Ovary (tissue), 7 donors: ENCODE measurements at regions not wholly inside any gene's neighbourhood (a gene's known extent, or its start where the extent isn't known, plus 50 kb on each side); places are given as distances from the start of the nearest gene placed in this dataset.
A peak's percentile ranks its signal among the peaks of the same experiment; 100 is the strongest.

Experiments used
- DNase-seq, 5 donors: peaks; one replicate each; pipeline ENCODE4 v3.0.0-alpha.2; 2019 to 2020
- H3K27ac ChIP-seq, 2 donors: fragments of 200-600 bp; one replicate each; pipeline versions ENCODE4 v1.5.1 to v1.8.0; 2019 to 2022
- H3K27me3 ChIP-seq: fragments of 200-600 bp; one replicate; pipeline ENCODE4 v1.8.0; 2022
- H3K36me3 ChIP-seq: fragments of 200-600 bp; sonication (generic); one replicate; pipeline ENCODE4 v1.5.1; 2019
- H3K4me1 ChIP-seq: one replicate; pipeline ENCODE4 v1.8.1; 2013; ENCODE audit warnings: mild to moderate bottlenecking, moderate library complexity; ENCODE audit not compliant: insufficient read depth
- H3K4me3 ChIP-seq: fragments of 200-600 bp; sonication (generic); one replicate; pipeline ENCODE4 v1.5.1; 2017
- H3K9me3 ChIP-seq, 2 donors: fragments of 200-600 bp in 1 of 2; sonication (generic) in 1 of 2; one replicate each; pipeline versions ENCODE4 v1.5.1 to v1.8.1; 2013 to 2019; ENCODE audit warnings: mild to moderate bottlenecking in 1 of 2, moderate library complexity in 1 of 2
- EP300 ChIP-seq: sonication (generic); formaldehyde crosslinking; IDR thresholded peaks from one replicate; pipeline ENCODE4 v1.6.1; 2017; ENCODE audit warnings: antibody characterized with exemption
- POLR2A ChIP-seq: fragments of 450-650 bp; IDR thresholded peaks from one replicate; pipeline ENCODE4 v1.6.1; 2017; ENCODE audit warnings: antibody characterized with exemption, mild to moderate bottlenecking, moderate library complexity
- WGBS, 3 donors: extraction: QIAGEN DNeasy Blood & Tissue Kit in 1 of 3; methylation state at CpG; one replicate each; pipeline versions ENCODE4 v1.1.5 to v1.1.7; 2013 to 2017; 5-methylcytosine and 5-hydroxymethylcytosine counted together
- intact Hi-C, 4 donors: fragments of 100-400 bp; cut with DNase I; formaldehyde crosslinking; loops; one replicate each; pipeline versions ENCODE4 v1.11.0 to v1.15.1; 2022 to 2023
- TF ChIP-seq, protein P1 (sequence below), 3 donors: fragments of 450-650 bp in 2 of 3; fragments of 200-600 bp in 1 of 3; IDR thresholded peaks; one replicate each; pipeline versions ENCODE4 v1.5.1 to v1.8.0; 2016 to 2022; ENCODE audit warnings: antibody characterized with exemption in 3 of 3, mild to moderate bottlenecking in 1 of 3
- donor health status: DM: no; HTN: no; CAD: no; lungs with moderate emphysema.
- donor health status: DM: no; HTN: no; CAD: no.
- donor health status: Bipolar disorder and iron deficiency.
- donor health status: DM: no; HTN: no; CAD: no.
- donor health status: DM: yes; HTN: yes; CAD: no.

DNA sequence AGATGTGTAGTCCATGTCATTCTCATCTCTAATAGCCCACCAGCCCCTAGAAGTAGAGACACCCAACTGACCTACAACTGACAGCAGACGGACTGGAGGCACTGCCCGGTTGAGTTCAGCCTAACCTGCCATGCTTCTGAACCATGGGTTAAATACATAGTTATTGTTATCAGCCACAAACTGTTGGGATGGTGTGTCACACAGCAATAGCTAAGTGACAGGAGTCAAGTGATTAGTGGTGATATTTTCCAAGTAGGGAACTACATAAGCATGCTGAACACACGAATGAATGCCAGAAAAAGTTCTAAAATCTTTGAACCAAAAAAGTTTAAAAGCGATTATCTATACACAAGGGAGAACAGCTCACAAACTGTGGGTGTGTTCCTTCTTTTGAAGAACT, 80.1 kb downstream of the SYNE3 start:
- H3K27ac ChIP-seq: no peak overlapping the region
- no peaks in the 10 kb centered on the region for H3K27me3 ChIP-seq
- no peaks in the 10 kb centered on the region for H3K4me1 ChIP-seq
- TF ChIP-seq, protein P1, sequence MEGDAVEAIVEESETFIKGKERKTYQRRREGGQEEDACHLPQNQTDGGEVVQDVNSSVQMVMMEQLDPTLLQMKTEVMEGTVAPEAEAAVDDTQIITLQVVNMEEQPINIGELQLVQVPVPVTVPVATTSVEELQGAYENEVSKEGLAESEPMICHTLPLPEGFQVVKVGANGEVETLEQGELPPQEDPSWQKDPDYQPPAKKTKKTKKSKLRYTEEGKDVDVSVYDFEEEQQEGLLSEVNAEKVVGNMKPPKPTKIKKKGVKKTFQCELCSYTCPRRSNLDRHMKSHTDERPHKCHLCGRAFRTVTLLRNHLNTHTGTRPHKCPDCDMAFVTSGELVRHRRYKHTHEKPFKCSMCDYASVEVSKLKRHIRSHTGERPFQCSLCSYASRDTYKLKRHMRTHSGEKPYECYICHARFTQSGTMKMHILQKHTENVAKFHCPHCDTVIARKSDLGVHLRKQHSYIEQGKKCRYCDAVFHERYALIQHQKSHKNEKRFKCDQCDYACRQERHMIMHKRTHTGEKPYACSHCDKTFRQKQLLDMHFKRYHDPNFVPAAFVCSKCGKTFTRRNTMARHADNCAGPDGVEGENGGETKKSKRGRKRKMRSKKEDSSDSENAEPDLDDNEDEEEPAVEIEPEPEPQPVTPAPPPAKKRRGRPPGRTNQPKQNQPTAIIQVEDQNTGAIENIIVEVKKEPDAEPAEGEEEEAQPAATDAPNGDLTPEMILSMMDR (IDR thresholded peaks at IDR 0.05): no peak
- TF ChIP-seq EP300: no peak
- TF ChIP-seq POLR2A: no peak
- intact Hi-C loops: loop anchor here in 1 of 4 donors (10.0 kb wide), 1 partner anchor 752 kb away; no protein-coding TSS in a partner anchor
- no peaks in the 10 kb centered on the region for H3K36me3 ChIP-seq
- no peak for DNase-seq
- no peak overlapping the region for H3K4me3 ChIP-seq
- H3K9me3 ChIP-seq: no peaks in the 10 kb centered on the region
- 83 to 87% (median 86%) methylated on average over 4 of the region's 4 CpGs for WGBS, 3 donors

DNA sequence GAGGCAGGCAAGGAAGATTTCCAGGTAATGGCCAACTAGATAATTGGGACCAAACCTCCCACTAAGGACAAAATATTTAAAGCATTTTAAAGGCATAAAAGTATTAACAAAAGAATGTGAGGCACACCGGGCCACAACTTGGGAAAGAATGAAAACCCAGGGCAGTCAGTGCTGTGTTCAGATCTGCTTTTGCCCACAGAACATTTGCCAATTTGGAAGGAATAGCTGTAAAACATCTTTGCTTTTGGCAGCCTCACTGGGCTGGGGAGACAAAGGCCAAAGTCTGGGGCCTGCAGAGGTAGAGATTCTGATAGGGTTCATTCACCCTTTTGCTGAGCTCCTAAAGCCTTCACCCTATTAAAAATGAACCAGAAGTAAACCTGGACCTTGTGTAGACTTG, 82.3 kb downstream of the SYNE3 start:
- H3K4me3 ChIP-seq: no peak overlapping the region
- WGBS, 3 donors: 5 to 22% (median 15%) methylated on average over 1 of the region's 1 CpG
- H3K27me3 ChIP-seq: no peaks in the 10 kb centered on the region
- TF ChIP-seq EP300: no peak
- TF ChIP-seq POLR2A: no peak
- TF ChIP-seq, protein P1 (IDR thresholded peaks at IDR 0.05): no peak
- no peak overlapping the region for H3K27ac ChIP-seq
- H3K4me1 ChIP-seq: no peaks in the 10 kb centered on the region
- no peaks in the 10 kb centered on the region for H3K36me3 ChIP-seq
- DNase-seq: no peak
- H3K9me3 ChIP-seq: no peaks in the 10 kb centered on the region
- intact Hi-C loops: loop anchor here (5.0 to 10.0 kb wide), 2 partner anchors 747 to 749 kb away; no protein-coding TSS in a partner anchor

GRCh38 chr14:95433094-95433478, 83.4 kb downstream of the SYNE3 start:
- Histone ChIP-seq H3K4me1 (no peaks in the 10 kb centered on the region), H3K36me3 (no peaks in the 10 kb centered on the region), H3K27ac (no peak overlapping the region), H3K9me3 (no peaks in the 10 kb centered on the region), H3K4me3 (no peak overlapping the region), H3K27me3 (no peaks in the 10 kb centered on the region)
- DNase-seq: no peak
- TF ChIP-seq POLR2A (no peak), EP300 (no peak)
- TF ChIP-seq, protein P1 (IDR thresholded peaks at IDR 0.05): no peak
- WGBS, 3 donors: 87 to 92% (median 90%) methylated on average over 8 of the region's 8 CpGs
- intact Hi-C loops: loop anchor here (5.0 to 10.0 kb wide), 2 partner anchors 746 to 748 kb away; no protein-coding TSS in a partner anchor

- TF ChIP-seq EP300: no peak
- TF ChIP-seq, protein P1 (IDR thresholded peaks at IDR 0.05): peak; percentile 41 to 68 (median 67)
- no peak overlapping the region for H3K27ac ChIP-seq
- no peaks in the 10 kb centered on the region for H3K27me3 ChIP-seq
- no peaks in the 10 kb centered on the region for H3K36me3 ChIP-seq
- H3K9me3 ChIP-seq: no peaks in the 10 kb centered on the region
- WGBS, 3 donors: 39 to 44% (median 41%) methylated on average over 20 of the region's 20 CpGs
- no peaks in the 10 kb centered on the region for H3K4me1 ChIP-seq
- peak; percentile 56 to 83 (median 68) for DNase-seq
- intact Hi-C loops: loop anchor here (5.0 to 10.0 kb wide), 2 partner anchors 745 to 748 kb away; no protein-coding TSS in a partner anchor
- no peak overlapping the region for H3K4me3 ChIP-seq
These were observed 84.0 kb downstream of the SYNE3 start for GRCh38 chr14:95432144-95433093.
